Loucy (cell line): ENCODE measurements at regions not wholly inside any gene's neighbourhood (a gene's known extent, or its start where the extent isn't known, plus 50 kb on each side); places are given as distances from the start of the nearest gene placed in this dataset.

Source experiments
- CTCF ChIP-seq: fragments of 200-600 bp; sonication (generic); conservative IDR thresholded peaks from 2 replicates; pipeline ENCODE4 v1.5.1; 2014; ENCODE audit warnings: mild to moderate bottlenecking, antibody characterized with exemption, low read length
- EZH2phosphoT487 ChIP-seq: fragments of 200-600 bp; IDR thresholded peaks from 2 replicates; pipeline ENCODE4 v1.6.1; 2018; ENCODE audit warnings: antibody characterized with exemption, mild to moderate bottlenecking, moderate library complexity, borderline replicate concordance

GRCh38 chr1:199404976-199405375 is 622.5 kb upstream of the NR5A2 start:
- no peak for TF ChIP-seq CTCF
- TF ChIP-seq EZH2phosphoT487: no peak
